IgD-negative memory B cell (primary cell): ENCODE measurements at regions not wholly inside any gene's neighbourhood (a gene's known extent, or its start where the extent isn't known, plus 50 kb on each side); places are given as distances from the start of the nearest gene placed in this dataset.
"Not testable (repeated sequence)": the region's sequence is repeated elsewhere in the genome, so short reads cannot be mapped to it uniquely, and the experiment has no call there.

ENCODE experiments used
- H3K27ac Mint-ChIP-seq, 3 donors: one replicate each; pipeline ENCODE4 v1.8.0; 2020 to 2022; ENCODE audit warnings: mild to moderate bottlenecking in 3 of 3, mixed read lengths in 3 of 3, moderate library complexity in 1 of 3
- H3K27me3 Mint-ChIP-seq: one replicate; pipeline ENCODE4 v1.8.0; 2021; ENCODE audit warnings: mixed read lengths
- H3K36me3 Mint-ChIP-seq: one replicate; pipeline ENCODE4 v1.8.0; 2020; ENCODE audit warnings: mild to moderate bottlenecking, mixed read lengths
- H3K4me1 Mint-ChIP-seq, 3 donors: one replicate each; pipeline ENCODE4 v1.8.0; 2020 to 2022; ENCODE audit warnings: mixed read lengths in 3 of 3, mild to moderate bottlenecking in 1 of 3
- H3K4me3 Mint-ChIP-seq, 4 donors: one replicate each; pipeline ENCODE4 v1.8.0; 2020 to 2022; ENCODE audit warnings: mild to moderate bottlenecking in 4 of 4, mixed read lengths in 4 of 4, moderate library complexity in 3 of 4
- H3K9me3 Mint-ChIP-seq, 3 donors: one replicate each; pipeline ENCODE4 v1.8.0; 2020 to 2021; ENCODE audit warnings: mixed read lengths in 3 of 3, mild to moderate bottlenecking in 1 of 3

DNA sequence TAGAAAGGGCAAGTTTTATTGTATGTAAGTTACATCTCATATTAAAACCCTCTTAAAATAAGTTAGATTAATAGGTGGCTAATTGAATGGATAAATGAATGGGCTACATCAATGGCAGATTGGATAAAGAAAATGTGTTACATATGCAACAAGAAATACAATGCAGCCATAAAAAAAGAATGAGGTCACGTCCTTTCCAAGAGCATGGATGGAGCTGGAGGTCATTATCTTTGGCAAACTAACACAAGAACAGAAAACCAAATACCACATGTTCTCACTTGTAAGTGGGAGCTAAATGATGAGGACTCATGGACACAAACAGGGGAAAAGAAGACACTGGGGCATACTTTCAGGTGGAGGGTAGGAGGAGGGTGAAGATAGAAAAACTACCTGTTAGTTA lies 182.2 kb upstream of the GNAI1 start:
- H3K4me3 Mint-ChIP-seq, result no peak overlapping the region
- H3K4me1 Mint-ChIP-seq, result no peaks in the 10 kb centered on the region
- H3K36me3 Mint-ChIP-seq, result no peaks in the 10 kb centered on the region
- no peaks in the 10 kb centered on the region for H3K27me3 Mint-ChIP-seq
- peaks cover 3 to 4% (median 4%) of the 10 kb centered on the region in 3 donors for H3K9me3 Mint-ChIP-seq
- H3K27ac Mint-ChIP-seq, result no peak overlapping the region

DNA sequence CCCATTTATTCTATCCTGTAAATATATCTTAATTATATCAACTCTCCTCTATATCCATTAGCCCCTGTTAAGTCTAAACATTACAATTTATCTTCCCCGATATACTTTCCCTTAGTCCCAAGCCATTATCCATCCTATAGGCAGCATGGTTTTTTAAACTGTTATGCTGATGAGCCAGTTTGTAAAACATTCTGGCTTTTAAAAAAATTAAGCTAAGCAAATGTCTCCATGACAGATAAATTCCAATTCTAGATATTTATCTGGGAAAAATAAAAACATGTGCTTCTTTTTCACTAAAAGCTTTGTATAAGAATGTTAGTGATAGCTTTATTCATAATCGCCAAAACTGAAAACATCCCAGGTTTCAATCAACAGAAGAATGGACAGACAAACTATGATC lies 183.2 kb upstream of the GNAI1 start:
- Mint-ChIP-seq H3K4me3 (no peak overlapping the region), H3K36me3 (no peaks in the 10 kb centered on the region), H3K4me1 (no peaks in the 10 kb centered on the region), H3K9me3 (peaks cover 3 to 4% (median 4%) of the 10 kb centered on the region in 3 donors), H3K27me3 (no peaks in the 10 kb centered on the region), H3K27ac (no peak overlapping the region)

DNA sequence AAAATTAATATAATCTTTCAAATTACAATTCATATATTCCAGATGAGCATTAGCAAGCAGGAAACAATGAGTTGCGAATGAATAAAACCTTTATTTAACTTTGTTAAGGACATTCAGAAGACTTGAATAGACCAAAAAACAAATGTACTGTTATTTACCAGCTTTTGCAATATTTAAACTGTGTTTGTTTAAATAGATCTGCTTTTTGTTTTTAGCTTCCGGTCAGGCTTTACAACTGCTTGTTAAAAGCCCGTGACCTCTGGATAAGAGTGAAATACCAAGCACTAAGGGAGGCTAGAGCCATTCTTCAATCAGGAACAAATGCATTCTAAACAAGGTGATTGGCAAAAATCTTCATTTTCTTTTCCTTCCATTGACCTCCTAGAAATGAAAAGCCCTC lies 184.9 kb upstream of the GNAI1 start:
- Mint-ChIP-seq H3K27me3 (no peaks in the 10 kb centered on the region), H3K4me3 (no peak overlapping the region), H3K9me3 (peaks cover 2 to 4% (median 4%) of the 10 kb centered on the region in 3 donors), H3K36me3 (no peaks in the 10 kb centered on the region), H3K4me1 (no peaks in the 10 kb centered on the region), H3K27ac (no peak overlapping the region)

DNA sequence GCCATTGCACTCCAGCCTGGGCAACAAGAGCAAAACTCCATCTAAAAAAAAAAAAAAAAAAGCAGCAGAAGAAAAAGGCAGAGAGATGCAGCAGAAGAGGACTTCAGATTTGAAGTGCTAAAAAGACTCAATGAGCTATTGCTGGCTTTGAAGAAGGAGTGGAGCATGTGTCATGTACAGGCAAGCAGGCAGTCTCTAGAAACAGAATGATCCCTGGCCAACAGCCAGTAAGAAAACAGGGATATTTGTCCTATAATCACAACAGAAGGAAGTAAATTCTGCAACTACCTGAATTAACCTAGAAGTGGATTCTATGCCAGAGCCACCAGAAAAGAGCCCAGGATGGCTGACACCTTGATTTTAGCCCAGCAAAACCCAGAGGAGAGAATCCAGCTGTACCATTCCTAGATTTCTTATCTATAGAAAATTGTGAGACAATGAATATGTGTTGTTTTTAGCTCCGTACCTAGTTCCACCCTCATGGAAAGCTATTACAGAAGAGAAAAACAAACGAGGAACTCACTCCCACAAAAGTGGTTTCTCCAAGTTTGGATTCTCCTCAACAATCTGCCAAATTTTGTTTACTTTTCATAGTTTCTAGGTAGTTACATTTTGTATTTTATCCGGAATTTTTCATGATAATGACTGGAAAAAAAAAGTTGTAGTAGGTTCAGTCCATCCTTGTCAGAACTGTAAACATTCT lies 198.2 kb upstream of the GNAI1 start:
- Mint-ChIP-seq H3K4me3 (no peak overlapping the region), H3K36me3 (no peaks in the 10 kb centered on the region), H3K27me3 (no peaks in the 10 kb centered on the region), H3K9me3 (peaks cover 2 to 12% (median 6%) of the 10 kb centered on the region in 3 donors), H3K4me1 (peaks cover 0 to 2% (median 0%) of the 10 kb centered on the region in 3 donors), H3K27ac (no peak overlapping the region)

DNA sequence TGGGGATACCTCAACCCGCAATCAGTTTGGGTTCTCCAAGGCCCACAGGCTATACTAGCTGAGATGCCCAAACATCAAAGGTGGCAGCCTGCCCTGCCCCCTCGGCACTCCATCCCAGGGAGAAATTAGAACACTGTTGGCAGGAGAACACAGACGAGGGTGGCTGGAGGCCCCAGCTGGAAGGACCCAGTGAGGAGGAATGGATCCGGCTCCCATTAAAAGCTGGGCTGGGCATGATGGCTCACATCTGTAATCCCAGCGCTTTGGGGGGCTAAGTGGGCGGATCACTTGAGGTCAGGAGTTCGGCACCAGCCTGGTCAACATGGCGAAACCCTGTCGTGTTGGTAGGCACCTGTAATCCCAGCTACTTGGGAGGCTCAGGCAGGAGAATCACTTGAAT lies 199.9 kb upstream of the GNAI1 start:
- H3K9me3 Mint-ChIP-seq, result peaks cover 2 to 6% (median 6%) of the 10 kb centered on the region in 3 donors

DNA sequence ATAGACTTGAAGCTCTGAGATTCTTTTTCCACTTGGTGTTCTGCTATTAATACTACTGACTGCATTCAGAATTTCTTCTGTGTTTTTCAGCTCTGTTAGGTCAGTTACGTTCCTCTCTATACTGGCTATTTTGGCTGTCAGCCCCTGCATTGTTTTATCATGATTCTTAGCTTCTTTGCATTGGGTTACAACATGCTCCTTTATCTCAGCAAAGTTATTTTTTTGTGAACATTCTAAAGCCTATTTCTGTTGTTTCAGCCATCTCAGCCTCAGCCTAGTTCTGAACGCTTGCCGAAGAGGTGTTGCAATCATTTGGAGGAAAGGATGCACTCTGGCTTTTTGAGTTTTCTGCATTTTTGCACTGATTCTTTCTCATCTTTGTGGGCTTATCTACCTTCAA lies 201.5 kb upstream of the GNAI1 start:
- Mint-ChIP-seq H3K4me3 (no peak overlapping the region), H3K27ac (no peak overlapping the region), H3K9me3 (peaks cover 5 to 6% (median 6%) of the 10 kb centered on the region in 3 donors), H3K4me1 (peaks cover 0 to 2% (median 0%) of the 10 kb centered on the region in 3 donors), H3K36me3 (no peaks in the 10 kb centered on the region), H3K27me3 (no peaks in the 10 kb centered on the region)

More for the DNA sequence above, 199.9 kb upstream of the GNAI1 start:
- no peak overlapping the region for H3K27ac Mint-ChIP-seq
- H3K36me3 Mint-ChIP-seq, result no peaks in the 10 kb centered on the region
- no peaks in the 10 kb centered on the region for H3K27me3 Mint-ChIP-seq
- peak overlapping the region in 1 of 4 donors; percentile 47 for H3K4me3 Mint-ChIP-seq
- peaks cover 0 to 2% (median 0%) of the 10 kb centered on the region in 3 donors for H3K4me1 Mint-ChIP-seq

DNA sequence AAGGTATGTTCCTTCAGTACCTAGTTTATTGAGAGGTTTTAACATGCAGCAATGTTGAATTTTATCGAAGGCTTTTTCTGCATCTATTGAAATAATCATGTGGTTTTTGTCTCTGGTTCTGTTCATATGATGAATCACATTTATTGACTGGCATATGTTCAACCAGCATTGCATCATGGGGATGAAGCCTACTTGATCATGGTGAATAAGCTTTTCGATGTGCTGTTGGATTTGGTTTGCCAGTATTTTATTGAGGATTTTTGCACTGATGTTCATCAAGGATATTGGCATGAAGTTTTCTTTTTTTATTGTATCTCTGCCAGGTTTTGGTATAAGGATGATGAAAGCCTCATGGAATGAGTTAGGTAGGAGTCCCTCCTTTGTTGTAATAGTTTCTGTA lies 204.0 kb upstream of the GNAI1 start:
- Mint-ChIP-seq H3K27ac (no peak overlapping the region), H3K27me3 (no peaks in the 10 kb centered on the region), H3K9me3 (peaks cover 2 to 5% (median 4%) of the 10 kb centered on the region in 3 donors), H3K4me1 (no peaks in the 10 kb centered on the region), H3K36me3 (no peaks in the 10 kb centered on the region), H3K4me3 (no peak overlapping the region)

DNA sequence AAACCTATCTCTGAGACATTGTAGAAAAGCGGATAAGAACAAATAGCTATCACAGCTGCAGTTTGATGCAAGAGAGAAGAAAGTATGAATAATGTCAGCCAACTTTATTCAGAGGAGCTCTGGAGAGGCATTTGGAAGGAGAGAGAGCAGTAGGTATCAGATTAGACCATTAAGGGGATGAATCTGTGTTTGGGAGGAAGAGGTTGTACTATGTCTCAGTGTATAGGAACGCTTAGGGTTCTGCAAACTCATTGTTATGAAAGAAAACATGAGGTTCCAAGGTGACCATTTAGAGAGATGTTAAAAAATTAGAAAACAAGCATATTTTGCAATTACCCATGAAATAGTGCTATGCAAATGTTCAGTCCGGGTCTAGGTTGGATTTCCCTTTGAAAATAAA lies 207.5 kb upstream of the GNAI1 start:
- H3K4me3 Mint-ChIP-seq, result no peak overlapping the region
- H3K27me3 Mint-ChIP-seq, result no peaks in the 10 kb centered on the region
- H3K4me1 Mint-ChIP-seq, result peaks cover 0 to 2% (median 0%) of the 10 kb centered on the region in 3 donors
- no peaks in the 10 kb centered on the region for H3K36me3 Mint-ChIP-seq
- no peak overlapping the region for H3K27ac Mint-ChIP-seq
- peaks cover 3 to 8% (median 4%) of the 10 kb centered on the region in 3 donors for H3K9me3 Mint-ChIP-seq

DNA sequence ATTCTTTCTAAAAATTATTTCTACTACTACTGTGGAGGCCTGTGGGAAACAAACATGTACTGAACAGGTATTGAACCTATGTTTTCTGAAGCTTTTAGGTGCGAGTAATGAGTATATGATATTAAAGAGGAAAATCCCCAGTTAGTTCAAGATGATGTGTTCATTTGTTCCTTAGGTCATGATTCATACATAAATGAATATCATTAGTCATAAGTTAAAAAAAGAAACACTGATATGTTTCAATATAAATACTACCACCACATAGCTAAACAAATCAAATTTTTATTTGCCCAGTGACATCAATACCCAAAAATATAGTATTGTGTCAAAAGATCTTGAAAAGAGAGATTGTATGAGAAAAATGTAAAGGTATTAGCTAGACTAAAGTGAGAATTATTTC lies 210.7 kb upstream of the GNAI1 start:
- Mint-ChIP-seq H3K4me1 (peaks cover 0 to 2% (median 0%) of the 10 kb centered on the region in 3 donors), H3K27me3 (no peaks in the 10 kb centered on the region), H3K4me3 (no peak overlapping the region), H3K36me3 (no peaks in the 10 kb centered on the region), H3K9me3 (peaks cover 4 to 8% (median 4%) of the 10 kb centered on the region in 3 donors), H3K27ac (no peak overlapping the region)

DNA sequence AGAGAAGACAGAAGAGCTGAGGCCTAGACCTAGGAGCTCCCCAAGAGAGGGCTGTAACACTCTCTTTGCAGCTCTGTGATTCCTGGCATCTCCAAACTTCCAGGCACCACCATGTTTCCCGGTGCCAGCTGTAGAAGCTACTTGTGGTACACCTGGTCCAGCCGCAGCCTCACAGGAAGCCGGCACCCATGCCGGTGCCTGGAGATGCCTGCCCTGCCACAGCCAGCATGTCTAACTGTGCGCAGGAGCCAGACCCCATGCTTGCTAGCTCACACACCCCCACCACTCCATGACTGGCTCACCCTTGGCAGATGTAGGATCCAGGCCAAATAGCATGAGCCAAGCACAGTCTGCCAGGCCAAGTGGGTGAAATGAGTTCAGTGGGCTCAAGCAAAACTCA lies 211.7 kb upstream of the GNAI1 start:
- Mint-ChIP-seq H3K4me1 (peaks cover 0 to 2% (median 0%) of the 10 kb centered on the region in 3 donors), H3K9me3 (peaks cover 2 to 8% (median 4%) of the 10 kb centered on the region in 3 donors), H3K27me3 (no peaks in the 10 kb centered on the region), H3K36me3 (no peaks in the 10 kb centered on the region), H3K27ac (no peak overlapping the region), H3K4me3 (no peak overlapping the region)

DNA sequence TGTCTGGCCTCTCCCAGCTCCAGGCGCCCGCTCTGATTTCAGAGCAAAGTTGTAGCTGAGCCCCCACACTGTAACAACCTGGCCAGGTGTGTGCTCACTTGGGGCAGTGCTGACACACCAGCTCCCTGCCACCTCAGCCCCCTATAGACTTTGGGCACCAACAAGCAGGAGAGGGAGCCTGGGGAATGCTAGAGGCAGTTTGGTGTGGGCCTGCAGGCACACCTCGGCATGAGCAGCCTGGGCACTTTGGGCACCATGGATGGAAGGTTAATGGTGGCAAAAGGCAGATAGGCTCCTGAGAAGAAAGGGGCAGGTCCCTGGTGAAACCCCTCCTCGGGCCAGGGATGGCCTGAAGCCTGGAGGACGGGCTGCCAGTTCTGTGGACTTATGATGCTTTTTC lies 212.7 kb upstream of the GNAI1 start:
- peaks cover 0 to 2% (median 0%) of the 10 kb centered on the region in 3 donors for H3K4me1 Mint-ChIP-seq
- H3K27ac Mint-ChIP-seq, result no peak overlapping the region
- no peaks in the 10 kb centered on the region for H3K27me3 Mint-ChIP-seq
- no peak overlapping the region for H3K4me3 Mint-ChIP-seq
- no peaks in the 10 kb centered on the region for H3K36me3 Mint-ChIP-seq
- peaks cover 2 to 5% (median 4%) of the 10 kb centered on the region in 3 donors for H3K9me3 Mint-ChIP-seq

DNA sequence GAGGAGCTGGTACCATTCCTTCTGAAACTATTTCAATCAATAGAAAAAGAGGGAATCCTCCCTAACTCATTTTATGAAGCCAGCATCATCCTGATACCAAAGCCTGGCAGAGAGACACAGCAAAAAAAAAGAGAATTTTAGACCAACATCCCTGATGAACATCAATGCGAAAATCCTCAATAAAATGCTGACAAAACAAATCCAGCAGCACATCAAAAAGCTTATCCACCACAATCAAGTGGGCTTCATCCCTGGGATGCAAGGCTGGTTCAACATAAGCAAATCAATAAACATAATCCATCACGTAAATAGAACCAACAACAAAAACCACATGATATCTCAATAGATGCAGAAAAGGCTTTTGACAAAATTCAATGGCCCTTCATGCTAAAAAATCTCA lies 216.0 kb upstream of the GNAI1 start:
- not testable (repeated sequence) for H3K27ac Mint-ChIP-seq, H3K4me1 Mint-ChIP-seq, H3K36me3 Mint-ChIP-seq, H3K9me3 Mint-ChIP-seq, H3K27me3 Mint-ChIP-seq, H3K4me3 Mint-ChIP-seq

DNA sequence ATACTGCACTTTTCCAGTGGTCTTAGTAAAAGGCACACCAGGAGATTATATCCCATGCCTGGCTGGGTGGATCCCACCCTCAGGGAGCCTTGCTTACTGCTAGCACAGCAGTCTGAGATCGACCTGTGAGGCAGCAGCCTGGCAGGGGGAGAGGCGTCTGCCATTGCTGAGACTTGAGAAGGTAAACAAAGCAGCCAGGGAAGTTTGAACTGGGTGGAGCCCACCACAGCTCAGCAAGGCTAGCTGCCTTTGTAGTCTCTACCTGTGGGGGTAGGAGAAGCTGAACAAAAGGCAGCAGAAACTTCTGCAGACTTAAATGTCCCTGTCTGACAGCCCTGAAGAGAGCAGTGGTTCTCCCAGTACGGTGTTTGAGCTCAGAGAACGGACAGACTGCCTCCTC lies 219.3 kb upstream of the GNAI1 start:
- not testable (repeated sequence) for H3K36me3 Mint-ChIP-seq, H3K4me1 Mint-ChIP-seq, H3K4me3 Mint-ChIP-seq, H3K27ac Mint-ChIP-seq, H3K27me3 Mint-ChIP-seq, H3K9me3 Mint-ChIP-seq

DNA sequence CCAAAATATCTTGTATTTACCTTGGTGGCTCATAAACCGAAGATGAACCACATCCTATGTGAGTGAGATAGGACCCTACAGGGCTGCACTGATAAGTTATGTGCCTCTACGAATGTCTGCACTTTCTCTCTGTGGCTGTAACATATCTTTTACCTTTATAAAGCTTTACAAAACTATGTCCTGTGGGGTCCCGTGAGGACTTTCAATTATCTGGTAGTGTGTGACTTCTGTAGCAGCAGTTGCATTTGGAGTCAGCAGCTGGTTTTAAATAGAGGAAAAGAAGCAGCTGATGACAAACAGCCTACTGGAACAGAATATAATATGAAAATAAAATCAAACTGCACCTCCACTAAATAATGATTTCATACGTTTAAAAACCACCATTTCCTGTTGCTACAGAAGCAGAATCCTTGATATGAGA lies 222.4 kb upstream of the GNAI1 start:
- Mint-ChIP-seq H3K4me1 (no peaks in the 10 kb centered on the region), H3K27ac (no peak overlapping the region), H3K27me3 (no peaks in the 10 kb centered on the region), H3K36me3 (peaks cover 1% of the 10 kb centered on the region), H3K4me3 (no peak overlapping the region), H3K9me3 (peaks cover 2 to 7% (median 3%) of the 10 kb centered on the region in 3 donors)

DNA sequence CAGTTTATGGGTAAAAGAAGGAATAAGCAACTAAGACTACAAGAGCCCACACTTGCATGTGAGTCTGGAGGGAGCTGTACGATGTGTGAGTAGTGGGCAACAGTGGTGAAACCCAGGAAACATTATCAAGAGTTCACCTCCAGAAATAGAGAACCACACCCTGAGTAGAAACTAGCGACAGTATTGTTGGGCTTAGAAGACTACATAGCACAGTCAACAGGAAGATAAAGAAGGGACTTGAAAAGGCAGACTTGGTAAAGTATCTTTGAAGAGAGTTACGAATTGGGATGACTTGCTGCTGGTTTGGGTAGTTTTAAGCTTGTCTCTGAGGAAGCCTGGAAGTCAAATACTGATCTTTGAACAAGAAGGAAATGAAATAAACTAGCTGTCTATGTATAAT lies 223.2 kb upstream of the GNAI1 start:
- H3K27ac Mint-ChIP-seq, result no peak overlapping the region
- no peaks in the 10 kb centered on the region for H3K27me3 Mint-ChIP-seq
- H3K4me1 Mint-ChIP-seq, result no peaks in the 10 kb centered on the region
- H3K4me3 Mint-ChIP-seq, result no peak overlapping the region
- H3K36me3 Mint-ChIP-seq, result peaks cover 1% of the 10 kb centered on the region
- H3K9me3 Mint-ChIP-seq, result peaks cover 2 to 7% (median 3%) of the 10 kb centered on the region in 3 donors

DNA sequence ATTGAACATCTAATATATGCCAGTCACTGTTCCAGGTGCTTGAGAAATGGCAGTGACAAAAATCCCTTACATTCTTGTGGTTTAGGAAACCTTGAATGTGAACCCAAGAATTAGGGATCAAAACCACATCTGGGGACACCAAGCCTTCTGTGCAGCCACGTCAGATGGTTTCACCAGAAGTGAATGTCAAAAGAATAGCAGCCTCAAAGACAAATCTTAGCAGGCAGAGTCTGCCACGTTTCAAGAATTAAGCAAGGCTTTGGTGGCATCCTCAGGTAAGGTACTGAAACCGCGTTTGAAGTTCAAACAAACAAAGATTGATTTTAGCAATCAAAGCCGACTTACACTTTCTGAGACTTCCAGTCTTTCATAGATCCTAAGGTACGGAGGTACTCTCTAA lies 225.5 kb upstream of the GNAI1 start:
- Mint-ChIP-seq H3K27me3 (no peaks in the 10 kb centered on the region), H3K4me3 (no peak overlapping the region), H3K4me1 (no peaks in the 10 kb centered on the region), H3K27ac (no peak overlapping the region), H3K9me3 (peaks cover 3 to 6% (median 6%) of the 10 kb centered on the region in 3 donors), H3K36me3 (peaks cover 1% of the 10 kb centered on the region)
